ENCODE measurements at regions not wholly inside any gene's neighbourhood (a gene's known extent, or its start where the extent isn't known, plus 50 kb on each side); places are given as distances from the start of the nearest gene placed in this dataset.

DNA sequence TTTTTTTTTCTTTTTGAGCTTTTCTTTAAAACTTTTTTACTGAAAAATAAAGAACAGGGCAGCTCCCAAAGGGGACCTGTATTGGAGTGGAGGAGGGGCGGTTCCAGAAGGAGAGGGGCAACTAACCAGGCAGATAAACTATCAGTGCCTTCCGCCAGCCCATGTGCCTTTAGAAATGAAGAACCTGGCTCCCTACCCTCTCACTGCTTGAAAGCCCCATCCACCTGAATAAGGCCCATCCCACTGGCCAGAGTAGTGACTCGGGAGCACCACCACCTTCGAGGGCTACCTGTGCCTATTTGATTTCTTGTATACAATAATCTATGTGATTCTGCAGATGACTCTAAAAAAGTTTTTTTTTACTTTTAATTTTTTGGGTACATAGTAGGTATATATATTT, 276.7 kb downstream of the PSAT1 start:
- intact Hi-C loops (cut with DNase I): no loop called here
- TF ChIP-seq, protein P1, sequence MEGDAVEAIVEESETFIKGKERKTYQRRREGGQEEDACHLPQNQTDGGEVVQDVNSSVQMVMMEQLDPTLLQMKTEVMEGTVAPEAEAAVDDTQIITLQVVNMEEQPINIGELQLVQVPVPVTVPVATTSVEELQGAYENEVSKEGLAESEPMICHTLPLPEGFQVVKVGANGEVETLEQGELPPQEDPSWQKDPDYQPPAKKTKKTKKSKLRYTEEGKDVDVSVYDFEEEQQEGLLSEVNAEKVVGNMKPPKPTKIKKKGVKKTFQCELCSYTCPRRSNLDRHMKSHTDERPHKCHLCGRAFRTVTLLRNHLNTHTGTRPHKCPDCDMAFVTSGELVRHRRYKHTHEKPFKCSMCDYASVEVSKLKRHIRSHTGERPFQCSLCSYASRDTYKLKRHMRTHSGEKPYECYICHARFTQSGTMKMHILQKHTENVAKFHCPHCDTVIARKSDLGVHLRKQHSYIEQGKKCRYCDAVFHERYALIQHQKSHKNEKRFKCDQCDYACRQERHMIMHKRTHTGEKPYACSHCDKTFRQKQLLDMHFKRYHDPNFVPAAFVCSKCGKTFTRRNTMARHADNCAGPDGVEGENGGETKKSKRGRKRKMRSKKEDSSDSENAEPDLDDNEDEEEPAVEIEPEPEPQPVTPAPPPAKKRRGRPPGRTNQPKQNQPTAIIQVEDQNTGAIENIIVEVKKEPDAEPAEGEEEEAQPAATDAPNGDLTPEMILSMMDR (IDR thresholded peaks at IDR 0.05): no peak

DNA sequence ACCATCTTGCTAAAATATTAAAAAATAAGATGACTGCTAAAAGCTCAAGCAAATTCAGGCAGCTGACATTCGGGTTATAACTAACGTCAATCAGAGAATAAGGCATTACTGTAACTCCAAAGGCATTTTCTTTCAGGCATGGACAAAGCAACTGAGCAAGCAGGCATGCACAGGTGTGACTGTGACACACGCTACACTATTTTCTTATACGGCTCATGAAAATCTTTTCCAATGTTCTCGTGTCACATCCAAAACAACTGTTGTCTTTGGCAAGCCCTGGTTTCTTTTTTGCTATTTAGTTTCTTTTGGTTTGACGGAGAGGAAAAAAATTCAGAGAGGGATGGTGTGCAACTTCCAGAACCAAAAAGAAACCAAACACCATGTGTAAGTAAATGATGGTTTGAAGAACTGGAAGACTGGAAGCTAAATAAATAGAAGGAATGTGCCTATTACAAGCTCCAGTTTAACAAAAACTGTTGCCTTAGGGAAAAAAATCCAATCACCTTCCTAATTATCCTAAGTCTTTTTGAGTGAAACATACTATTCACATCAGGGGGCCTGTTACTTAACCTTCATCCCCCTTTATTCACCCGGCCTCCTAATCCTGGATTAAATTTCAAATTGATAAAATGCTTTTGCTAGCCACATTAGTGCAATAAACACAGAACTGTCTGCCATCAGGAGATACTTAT, 277.6 kb downstream of the PSAT1 start:
- H3K27me3 ChIP-seq: no peaks in the 10 kb centered on the region
- DNase-seq (no peak), ATAC-seq (no peak)
- no peaks in the 10 kb centered on the region for H3K9me3 ChIP-seq
- no peaks in the 10 kb centered on the region for H3K4me1 ChIP-seq
- H3K36me3 ChIP-seq: no peaks in the 10 kb centered on the region
- TF ChIP-seq, protein P1 (IDR thresholded peaks at IDR 0.05): no peak
- no peak overlapping the region for H3K4me3 ChIP-seq
- intact Hi-C loops (cut with DNase I): no loop called here
- H3K27ac ChIP-seq: no peak overlapping the region

More for the DNA sequence above, 276.7 kb downstream of the PSAT1 start:
- H3K9me3 ChIP-seq: no peaks in the 10 kb centered on the region
- DNase-seq (no peak), ATAC-seq (no peak)
- H3K27ac ChIP-seq: no peak overlapping the region
- no peaks in the 10 kb centered on the region for H3K36me3 ChIP-seq
- no peaks in the 10 kb centered on the region for H3K4me1 ChIP-seq
- H3K27me3 ChIP-seq: no peaks in the 10 kb centered on the region
- H3K4me3 ChIP-seq: no peak overlapping the region

DNA sequence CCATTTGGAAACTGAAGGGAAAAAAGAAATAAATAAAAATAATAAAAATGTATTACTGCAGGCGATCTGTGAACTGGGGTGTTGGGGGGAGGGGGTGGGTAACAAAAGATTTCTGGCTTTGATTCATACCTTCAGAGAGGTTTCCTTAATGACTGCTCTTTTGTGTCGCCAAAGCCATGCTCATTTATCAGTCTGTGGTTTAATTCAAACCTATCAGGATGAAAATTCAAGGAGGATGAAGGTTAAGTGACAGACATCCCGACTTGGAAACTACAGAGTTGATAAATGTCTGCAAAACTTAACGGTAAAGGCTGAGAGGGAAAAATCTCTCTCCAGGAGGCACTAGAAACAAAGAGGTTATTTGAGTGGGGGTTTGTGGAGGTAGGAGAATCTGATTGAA, 278.2 kb downstream of the PSAT1 start:
- ATAC-seq (no peak), DNase-seq (no peak)
- intact Hi-C loops (cut with DNase I): no loop called here
- H3K4me3 ChIP-seq: no peak overlapping the region
- H3K4me1 ChIP-seq: no peaks in the 10 kb centered on the region
- no peaks in the 10 kb centered on the region for H3K27me3 ChIP-seq
- no peaks in the 10 kb centered on the region for H3K36me3 ChIP-seq
- H3K9me3 ChIP-seq: no peaks in the 10 kb centered on the region
- H3K27ac ChIP-seq: no peak overlapping the region
- TF ChIP-seq, protein P1 (IDR thresholded peaks at IDR 0.05): no peak

DNA sequence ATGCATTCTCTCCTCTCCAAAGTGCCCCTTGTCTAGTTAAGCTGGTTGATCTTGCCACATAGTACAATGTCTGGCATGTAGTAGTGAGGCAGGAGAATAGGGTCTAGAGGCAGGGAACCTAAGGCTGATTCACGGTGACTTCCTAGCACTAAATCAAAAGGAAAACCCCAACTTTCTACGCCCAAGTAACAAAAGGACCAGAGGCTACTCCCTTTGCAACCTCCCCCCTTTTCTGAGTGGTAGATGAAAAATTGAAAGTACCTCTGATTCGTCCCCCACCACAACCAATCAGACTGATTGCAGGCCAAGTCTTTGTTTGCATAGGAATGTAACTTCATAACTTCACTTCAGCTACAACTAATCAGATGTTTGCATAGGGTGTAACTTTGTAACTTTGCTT, 278.8 kb downstream of the PSAT1 start:
- TF ChIP-seq, protein P1 (IDR thresholded peaks at IDR 0.05): no peak

DNA sequence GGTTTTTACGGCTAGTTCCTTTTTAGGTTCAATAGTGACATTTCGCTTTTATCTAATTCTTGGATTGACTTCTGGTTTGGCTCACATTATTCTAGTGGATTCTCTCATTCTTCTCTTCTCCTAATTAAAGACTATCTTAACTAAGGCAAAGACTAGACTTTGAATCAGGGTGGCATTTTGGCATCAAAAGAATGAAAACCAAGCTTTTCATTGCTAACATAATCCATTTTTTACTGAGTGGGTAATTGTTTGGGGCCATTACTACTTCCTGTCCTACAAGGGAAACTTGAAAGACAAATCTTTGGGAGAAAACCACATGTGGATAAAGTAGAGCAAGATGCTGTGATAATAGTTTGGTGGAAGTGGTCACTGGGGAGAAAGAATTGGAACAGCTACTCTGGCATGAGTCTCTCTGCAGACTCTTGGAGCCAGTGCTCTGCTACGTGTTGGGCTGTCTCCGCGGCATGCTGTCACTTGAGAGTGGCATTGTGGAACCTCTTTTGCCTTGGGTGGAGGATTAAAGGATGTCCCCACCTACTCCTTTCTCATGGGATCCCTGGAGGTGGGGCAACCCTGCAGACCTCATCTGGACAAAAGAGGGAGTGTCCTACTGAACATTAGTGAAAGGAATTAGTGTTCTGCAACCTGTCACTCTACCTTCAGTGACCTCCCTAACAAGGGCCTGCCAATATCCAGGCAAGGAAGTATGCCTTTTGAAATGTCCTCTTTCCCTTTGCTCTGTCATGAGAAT, 280.4 kb downstream of the PSAT1 start:
- H3K27me3 ChIP-seq: no peaks in the 10 kb centered on the region
- no peak overlapping the region for H3K4me3 ChIP-seq
- intact Hi-C loops (cut with DNase I): no loop called here
- no peaks in the 10 kb centered on the region for H3K36me3 ChIP-seq
- ATAC-seq (no peak), DNase-seq (no peak)
- H3K9me3 ChIP-seq: no peaks in the 10 kb centered on the region
- TF ChIP-seq, protein P1 (IDR thresholded peaks at IDR 0.05): no peak
- no peaks in the 10 kb centered on the region for H3K4me1 ChIP-seq
- no peak overlapping the region for H3K27ac ChIP-seq

More for the DNA sequence above, 278.8 kb downstream of the PSAT1 start:
- Histone ChIP-seq H3K27me3 (no peaks in the 10 kb centered on the region), H3K36me3 (no peaks in the 10 kb centered on the region), H3K27ac (no peak overlapping the region), H3K4me1 (no peaks in the 10 kb centered on the region), H3K4me3 (no peak overlapping the region), H3K9me3 (no peaks in the 10 kb centered on the region)
- intact Hi-C loops (cut with DNase I): no loop called here
- DNase-seq: no peak
- no peak for ATAC-seq

All from upper lobe of right lung (tissue), 1 donor.